Islet precursor cell (in vitro differentiated cells): ENCODE measurements at regions not wholly inside any gene's neighbourhood (a gene's known extent, or its start where the extent isn't known, plus 50 kb on each side); places are given as distances from the start of the nearest gene placed in this dataset.
"Not testable (repeated sequence)": the region's sequence is repeated elsewhere in the genome, so short reads cannot be mapped to it uniquely, and the experiment has no call there.

Experiments used
- DNase-seq: peaks from one replicate; pipeline ENCODE4 v3.0.0-alpha.2; 2018

GRCh38 chr2:100744184-100744583, 75.8 kb upstream of the NPAS2 start:
- DNase-seq = peak; percentile 36

DNA sequence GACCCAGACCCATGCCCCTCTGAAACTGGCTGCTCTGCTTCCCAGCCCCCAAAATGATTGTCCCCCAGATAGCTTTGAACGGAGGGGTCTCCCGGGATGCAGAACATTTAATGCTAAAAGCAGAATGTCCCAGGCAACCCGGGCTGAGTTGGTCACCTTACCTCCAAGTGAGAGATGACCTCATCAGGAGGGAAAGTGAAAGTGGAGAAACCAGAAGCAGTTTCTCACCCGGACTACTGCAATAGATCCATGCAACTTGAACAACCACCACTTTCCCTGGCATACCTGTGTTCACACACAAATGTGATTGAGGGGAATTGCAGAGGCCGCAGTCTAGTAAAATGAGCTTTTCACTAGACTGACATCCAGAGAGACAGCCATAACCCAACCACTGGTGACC, 75.3 kb upstream of the NPAS2 start:
- DNase-seq = peak; percentile 48

- DNase-seq = no peak
These were observed 74.3 kb upstream of the NPAS2 start for GRCh38 chr2:100745604-100746003.

GRCh38 chr2:100747551-100747950, 72.4 kb upstream of the NPAS2 start:
- DNase-seq = peak; percentile 28

DNA sequence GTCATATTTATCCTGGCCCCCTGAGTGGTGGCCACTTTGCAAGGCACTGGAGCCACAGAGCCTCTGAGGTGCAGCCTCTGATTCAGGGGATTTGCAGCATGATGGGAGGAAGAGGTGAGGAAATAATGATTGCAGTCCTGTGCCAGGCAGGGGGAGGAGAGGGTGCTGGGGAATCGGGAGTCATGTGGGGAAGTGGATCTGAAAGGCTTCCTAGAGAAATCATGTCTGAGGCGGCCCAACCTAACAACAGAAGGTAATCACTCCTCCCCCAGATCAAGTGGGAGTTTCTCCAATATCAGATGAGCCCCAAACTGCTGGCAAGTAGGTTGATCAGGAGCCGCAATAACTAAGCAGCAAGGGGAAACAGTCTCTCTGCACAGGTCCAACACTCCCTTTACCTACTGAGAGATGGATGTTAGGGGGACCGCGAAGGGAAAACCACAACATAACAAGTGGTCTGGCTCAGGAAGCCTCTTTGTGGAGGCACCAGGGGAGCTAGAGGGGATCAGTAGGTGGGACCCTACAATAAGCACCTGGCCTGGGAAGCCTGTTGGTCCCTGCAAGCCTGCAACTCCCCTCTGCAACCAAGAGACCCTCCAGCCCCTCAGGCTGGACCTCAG, 71.8 kb upstream of the NPAS2 start:
- no peak for DNase-seq

DNA sequence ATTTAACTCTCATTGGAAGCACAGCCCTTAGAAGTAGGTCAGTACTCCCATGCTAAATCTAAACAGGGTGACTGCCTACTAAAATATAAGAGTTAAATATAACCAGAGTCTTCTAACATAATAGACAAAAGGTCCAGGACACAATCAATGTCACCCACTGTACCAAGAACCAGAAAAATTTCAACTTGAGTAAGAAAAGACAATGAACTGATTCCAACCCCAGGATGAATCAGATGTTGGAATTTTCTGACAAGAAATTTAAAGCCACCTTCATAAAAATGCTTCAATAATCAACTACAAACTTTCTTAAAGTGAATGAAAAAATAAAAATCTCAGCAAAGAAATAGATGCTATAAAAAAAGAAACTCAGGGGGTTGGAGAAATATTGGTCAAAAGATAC, 71.3 kb upstream of the NPAS2 start:
- no peak for DNase-seq

- DNase-seq = no peak
These were observed 70.0 kb upstream of the NPAS2 start for GRCh38 chr2:100749771-100750542.

- not testable (repeated sequence) for DNase-seq
These were observed 67.9 kb upstream of the NPAS2 start for GRCh38 chr2:100751871-100752625.

DNA sequence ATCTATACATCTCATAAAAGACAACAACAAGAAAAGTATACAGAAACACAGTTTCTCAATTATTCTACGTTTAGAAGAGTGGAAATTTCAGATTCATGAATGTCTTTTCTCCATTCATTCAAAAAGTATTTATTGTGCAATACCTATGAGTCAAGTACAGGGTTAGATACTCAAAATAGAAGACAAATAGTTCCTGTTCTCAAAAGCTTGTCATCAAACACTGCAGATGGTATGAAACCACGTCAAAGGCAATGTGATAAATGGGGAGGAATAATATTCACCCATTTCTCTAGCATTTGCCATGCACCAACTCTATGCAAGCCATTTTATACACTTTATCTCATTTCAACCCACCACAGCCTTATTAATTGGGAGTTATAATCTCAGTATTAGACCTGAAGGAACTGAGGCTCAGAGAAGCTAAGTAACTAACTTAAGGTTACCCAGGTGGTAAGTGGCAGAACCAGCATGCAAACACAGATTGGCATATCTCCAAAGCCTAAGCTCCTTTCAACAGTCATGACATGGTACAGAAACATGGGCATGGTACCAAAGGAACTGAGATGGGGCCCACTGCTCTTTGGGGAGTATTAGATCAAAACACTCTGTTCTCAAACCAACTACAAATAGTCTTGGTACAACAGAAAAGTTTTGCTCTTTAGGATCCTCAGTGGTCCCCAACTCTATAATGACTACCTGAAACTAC, 67.2 kb upstream of the NPAS2 start:
- no peak for DNase-seq

GRCh38 chr2:100753444-100753843, 66.5 kb upstream of the NPAS2 start:
- no peak for DNase-seq

DNA sequence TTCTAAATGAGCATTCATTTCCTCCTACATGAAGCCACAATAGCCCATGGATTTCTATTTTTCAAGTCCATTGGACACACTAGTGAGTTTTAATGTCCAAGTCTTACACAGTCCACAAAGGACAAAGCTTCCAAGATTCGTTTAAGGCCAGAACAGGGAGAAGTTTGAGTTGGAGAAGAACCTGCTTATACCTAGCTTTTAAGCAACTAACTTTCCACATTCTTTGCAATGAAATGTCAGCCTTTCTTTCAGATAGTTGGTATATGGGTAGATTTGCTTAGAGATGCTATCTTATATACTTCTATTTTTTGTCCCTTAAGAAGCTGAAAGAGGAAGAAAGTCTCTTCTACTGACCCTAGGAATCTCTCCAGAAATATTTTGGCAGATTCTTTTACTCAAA, 66.1 kb upstream of the NPAS2 start:
- no peak for DNase-seq

GRCh38 chr2:100754951-100755350, 65.0 kb upstream of the NPAS2 start:
- no peak for DNase-seq

GRCh38 chr2:100755441-100755840, 64.5 kb upstream of the NPAS2 start:
- DNase-seq = no peak

- no peak for DNase-seq
These were observed 63.2 kb upstream of the NPAS2 start for GRCh38 chr2:100756704-100757103.

DNA sequence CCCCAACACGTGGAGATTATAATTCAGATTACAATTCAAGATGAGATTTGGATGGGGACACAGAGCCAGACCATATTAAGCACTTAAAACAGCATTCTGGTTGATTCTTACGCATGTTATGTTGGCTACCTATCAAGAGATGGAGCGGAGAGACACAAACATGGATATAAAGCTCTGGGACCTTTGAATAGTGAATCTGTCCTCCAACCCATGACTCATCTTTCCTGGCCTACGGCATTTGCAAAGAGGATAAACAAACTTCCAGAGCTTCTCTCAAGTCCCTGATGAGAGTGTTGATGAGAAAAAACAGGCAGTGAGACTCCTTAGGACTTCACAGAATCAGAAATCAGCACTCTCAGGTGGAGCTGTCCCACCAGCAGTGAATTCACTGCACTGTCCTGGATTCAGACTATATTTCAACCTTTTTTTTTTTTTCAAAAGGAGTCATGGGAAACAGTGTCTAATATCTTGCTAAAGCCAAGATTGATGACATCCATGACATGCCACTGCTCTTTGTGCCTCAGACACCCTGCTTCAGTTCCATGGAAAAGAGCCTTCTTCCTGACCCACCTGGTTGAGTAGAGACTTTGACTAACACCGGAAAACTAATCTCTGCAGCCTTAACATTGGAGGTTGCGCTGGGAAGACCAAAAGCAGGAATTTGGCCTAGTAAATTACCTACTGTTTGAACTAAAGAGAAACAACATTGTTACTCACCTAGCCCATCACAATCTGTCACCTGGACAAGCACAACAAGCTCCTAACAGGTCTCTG, 62.1 kb upstream of the NPAS2 start:
- peak; percentile 71 for DNase-seq

- DNase-seq = no peak
These were observed 60.0 kb upstream of the NPAS2 start for GRCh38 chr2:100759901-100760300.

GRCh38 chr2:100761365-100761764, 58.6 kb upstream of the NPAS2 start:
- no peak for DNase-seq

GRCh38 chr2:100764430-100764829, 55.5 kb upstream of the NPAS2 start:
- no peak for DNase-seq

DNA sequence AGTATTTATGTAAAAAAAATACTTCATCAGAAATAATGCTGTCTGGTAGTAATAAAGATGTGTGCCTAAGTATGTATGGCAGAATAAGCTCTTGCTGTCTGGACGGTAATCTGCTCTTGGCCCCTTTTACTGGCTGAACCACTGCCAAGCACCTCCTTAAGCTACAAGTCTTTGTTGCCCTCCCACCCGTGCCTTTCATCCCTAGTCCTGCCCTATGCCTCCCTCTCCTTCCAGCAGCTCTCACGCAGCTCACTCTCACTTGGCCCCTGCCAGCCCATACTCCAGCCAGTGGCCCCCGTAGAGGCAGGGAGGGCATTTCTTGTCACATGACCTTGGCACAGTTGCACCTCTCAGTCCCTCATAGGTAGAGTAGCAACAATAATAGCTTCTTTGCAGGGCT, 54.5 kb upstream of the NPAS2 start:
- no peak for DNase-seq

DNA sequence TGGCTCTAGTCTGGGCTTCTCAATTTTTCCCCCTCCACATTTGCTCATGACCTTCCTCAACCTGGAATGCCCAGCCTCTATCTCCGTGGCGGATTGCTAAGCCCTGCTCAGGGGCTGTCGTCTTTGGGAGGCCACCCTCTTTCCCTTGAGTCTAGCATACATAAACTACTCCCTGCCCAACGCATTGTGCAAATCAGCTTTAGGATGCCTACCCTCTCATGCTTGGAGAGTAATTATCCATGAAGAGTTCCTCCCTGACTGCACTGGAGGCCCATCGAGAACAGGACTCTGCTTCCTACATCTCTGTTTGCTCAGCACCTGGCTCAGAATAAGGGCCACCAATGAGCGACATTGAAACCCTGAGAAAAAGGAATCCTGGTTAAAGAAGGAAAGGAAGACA, 53.7 kb upstream of the NPAS2 start:
- no peak for DNase-seq

DNA sequence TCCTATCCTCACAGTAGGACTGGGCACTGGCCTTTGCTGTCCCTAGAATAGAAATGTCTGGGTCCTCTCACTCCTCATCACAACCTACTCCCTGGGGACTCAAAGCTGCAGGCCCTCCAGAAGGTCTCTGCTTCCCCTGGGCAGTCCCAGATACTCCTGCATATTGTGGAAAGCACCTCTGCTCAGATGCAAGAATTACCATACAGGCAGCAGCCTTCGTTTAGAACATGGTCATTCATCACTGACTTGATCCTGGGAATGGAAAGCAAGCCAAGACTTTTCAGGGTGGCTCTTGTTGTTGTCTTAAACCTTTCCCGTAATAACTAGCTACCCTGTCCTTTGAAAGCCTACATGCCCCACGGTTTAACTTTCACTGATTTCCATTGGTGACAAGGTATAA, 53.1 kb upstream of the NPAS2 start:
- no peak for DNase-seq

DNA sequence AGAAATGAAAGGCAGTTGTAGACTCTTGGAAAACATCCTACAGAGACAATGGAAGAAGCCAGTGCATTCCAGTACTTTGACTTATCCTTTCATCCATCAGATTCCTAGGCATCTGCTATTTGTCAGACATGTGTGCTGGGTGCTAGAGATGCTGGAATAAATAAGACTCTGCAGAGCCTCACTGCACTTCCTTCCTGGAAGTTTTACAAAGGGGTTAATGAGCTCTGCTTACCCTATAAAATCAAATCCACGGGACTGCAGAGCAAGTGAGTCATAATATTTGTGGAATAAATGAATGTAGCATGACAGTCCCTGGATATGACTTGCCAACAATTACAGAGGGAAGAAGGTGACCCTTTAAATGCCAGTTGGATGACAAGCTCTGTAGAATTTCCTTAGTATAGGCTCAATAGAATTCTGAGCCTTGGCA, 52.7 kb upstream of the NPAS2 start:
- no peak for DNase-seq
